H1 (cell line): ENCODE measurements at regions not wholly inside any gene's neighbourhood (a gene's known extent, or its start where the extent isn't known, plus 50 kb on each side); places are given as distances from the start of the nearest gene placed in this dataset.

Source experiments
- CTCF ChIA-PET: fragments of 300-600 bp; sonication (Branson Sonifier 250); formaldehyde crosslinking; loops from one replicate; lab custom pipeline; 2021; ENCODE audit not compliant: partially characterized antibody; lab: Charles Lee
- POLR2A ChIA-PET: fragments of 300-600 bp; sonication (Branson Sonifier 250); formaldehyde crosslinking; loops from one replicate; lab custom pipeline; 2021; ENCODE audit warnings: inconsistent platforms; ENCODE audit not compliant: partially characterized antibody; lab: Charles Lee
- DNase-seq, 2 experiments: peaks; one replicate each; pipeline versions ENCODE4 v3.0.0 to v3.0.0-alpha.2; 2010 to 2022; ENCODE audit warnings: low spot score in 2 of 2, low read depth in 1 of 2, mixed read lengths in 1 of 2
- FAIRE-seq: peaks from 2 replicates; lab custom pipeline; 2011; peaks lifted over from hg19 to GRCh38; lab: Jason Lieb, UNC
- H2AFZ ChIP-seq: 2 replicates; pipeline ENCODE4 v1.8.1; 2012; ENCODE audit warnings: low read length, inconsistent platforms
- H2AK5ac ChIP-seq: 2 replicates; pipeline ENCODE4 v1.6.1; 2013; ENCODE audit warnings: low read depth, low read length
- H2BK120ac ChIP-seq: replicated peaks from 2 replicates; pipeline ENCODE3; 2013; ENCODE audit warnings: low read depth, low read length, inconsistent platforms
- H2BK12ac ChIP-seq: 2 replicates; pipeline ENCODE4 v1.6.1; 2013; ENCODE audit warnings: low read depth, low read length
- H2BK15ac ChIP-seq: 2 replicates; pipeline ENCODE4 v1.6.1; 2013; ENCODE audit warnings: low read length
- H2BK20ac ChIP-seq: 2 replicates; pipeline ENCODE4 v1.6.1; 2013; ENCODE audit warnings: low read length
- H2BK5ac ChIP-seq: 2 replicates; pipeline ENCODE4 v1.6.1; 2013; ENCODE audit warnings: low read depth, low read length
- H3K14ac ChIP-seq: 2 replicates; pipeline ENCODE4 v1.6.1; 2013; ENCODE audit warnings: inconsistent platforms; ENCODE audit not compliant: insufficient read length
- H3K18ac ChIP-seq: 2 replicates; pipeline ENCODE4 v1.6.1; 2013; ENCODE audit warnings: low read length; ENCODE audit errors: extremely low read depth
- H3K23ac ChIP-seq: 2 replicates; pipeline ENCODE4 v1.6.1; 2013; ENCODE audit warnings: inconsistent platforms; ENCODE audit not compliant: insufficient read length
- H3K23me2 ChIP-seq: 2 replicates; pipeline ENCODE4 v1.6.1; 2013; ENCODE audit warnings: low read depth, low read length
- H3K27ac ChIP-seq: 2 replicates; pipeline ENCODE4 v1.6.1; 2011; ENCODE audit warnings: low read depth, low read length, inconsistent platforms
- H3K27me3 ChIP-seq, 4 experiments: replicated peaks in 1 of 4; 1 replicate in 1 of 4; 2 replicates in 3 of 4; pipeline versions ENCODE4 v1.6.1 to v1.8.1; 2011 to 2013; ENCODE audit warnings: low read length in 3 of 4, mild to moderate bottlenecking in 3 of 4, inconsistent platforms in 2 of 4, mixed read lengths in 2 of 4, moderate library complexity in 1 of 4; ENCODE audit not compliant: control insufficient read depth in 3 of 4, insufficient read depth in 3 of 4; ENCODE audit errors: extremely low read depth in 1 of 4
- H3K36me3 ChIP-seq, 4 experiments: 2 replicates each; pipeline versions ENCODE4 v1.6.1 to v1.8.1; 2011 to 2013; ENCODE audit warnings: mild to moderate bottlenecking in 4 of 4, low read length in 3 of 4, moderate library complexity in 2 of 4, control low read depth in 1 of 4, inconsistent platforms in 1 of 4; ENCODE audit not compliant: insufficient read depth in 4 of 4, control insufficient read depth in 2 of 4
- H3K4ac ChIP-seq: replicated peaks from 2 replicates; pipeline ENCODE3; 2013; ENCODE audit warnings: low read length, low read depth, mixed read lengths, inconsistent platforms; ENCODE audit not compliant: insufficient read length
- H3K4me1 ChIP-seq, 4 experiments: replicated peaks in 1 of 4; 1 replicate in 1 of 4; 2 replicates in 3 of 4; pipeline versions ENCODE4 v1.6.1 to v1.8.1; 2011 to 2013; ENCODE audit warnings: low read length in 3 of 4, inconsistent platforms in 2 of 4, mixed read lengths in 1 of 4; ENCODE audit not compliant: insufficient read depth in 4 of 4, control insufficient read depth in 3 of 4
- H3K4me2 ChIP-seq, 2 experiments: 2 replicates each; pipeline versions ENCODE4 v1.6.1 to v1.8.1; 2011 to 2013; ENCODE audit warnings: low read depth in 2 of 2, low read length in 2 of 2, control low read depth in 1 of 2, inconsistent platforms in 1 of 2, mild to moderate bottlenecking in 1 of 2; ENCODE audit not compliant: insufficient read depth in 1 of 2
- H3K4me3 ChIP-seq, 4 experiments: fragments of 200-600, 300-600 bp in 1 of 4; sonication (generic), shearing (Covaris generic), sonication (Bioruptor Twin) in 1 of 4; 2 replicates each; pipeline versions ENCODE4 v1.5.1 to v1.8.1; 2011 to 2016; ENCODE audit warnings: low read length in 4 of 4, low read depth in 3 of 4, control low read depth in 2 of 4, inconsistent platforms in 2 of 4, mild to moderate bottlenecking in 2 of 4, mixed read lengths in 1 of 4, moderate library complexity in 1 of 4; ENCODE audit not compliant: insufficient read depth in 2 of 4; ENCODE audit errors: extremely low read depth in 1 of 4
- H3K56ac ChIP-seq: replicated peaks from 2 replicates; pipeline ENCODE3; 2013; ENCODE audit warnings: low read depth, mild to moderate bottlenecking, mixed read lengths, low read length, inconsistent platforms; ENCODE audit not compliant: insufficient read length
- H3K79me1 ChIP-seq: 2 replicates; pipeline ENCODE4 v1.6.1; 2013; ENCODE audit warnings: low read depth, low read length, control low read depth
- H3K79me2 ChIP-seq, 2 experiments: 2 replicates each; pipeline versions ENCODE4 v1.6.1 to v1.8.1; 2012 to 2013; ENCODE audit warnings: low read length in 2 of 2, mild to moderate bottlenecking in 2 of 2, inconsistent platforms in 1 of 2; ENCODE audit not compliant: insufficient read depth in 2 of 2, control insufficient read depth in 1 of 2
- H3K9ac ChIP-seq, 4 experiments: replicated peaks in 1 of 4; 1 replicate in 1 of 4; 2 replicates in 3 of 4; pipeline versions ENCODE4 v1.6.1 to v1.8.1; 2011 to 2013; ENCODE audit warnings: low read depth in 3 of 4, low read length in 3 of 4, control low read depth in 2 of 4, mild to moderate bottlenecking in 2 of 4, moderate library complexity in 2 of 4, inconsistent platforms in 1 of 4; ENCODE audit errors: extremely low read depth in 1 of 4
- H3K9me3 ChIP-seq, 2 experiments: 2 replicates each; pipeline versions ENCODE4 v1.6.1 to v1.8.1; 2012 to 2013; ENCODE audit warnings: mild to moderate bottlenecking in 2 of 2, moderate library complexity in 2 of 2, control low read depth in 1 of 2, inconsistent platforms in 1 of 2, low read depth in 1 of 2, low read length in 1 of 2, mixed read lengths in 1 of 2; ENCODE audit not compliant: insufficient read depth in 2 of 2
- H4K20me1 ChIP-seq, 2 experiments: replicated peaks in 1 of 2; 2 replicates each; pipeline versions ENCODE3 to v1.8.1; 2011 to 2013; ENCODE audit warnings: inconsistent platforms in 2 of 2, low read length in 2 of 2, mild to moderate bottlenecking in 1 of 2; ENCODE audit not compliant: insufficient read depth in 2 of 2, control insufficient read depth in 1 of 2
- H4K5ac ChIP-seq: 2 replicates; pipeline ENCODE4 v1.6.1; 2013; ENCODE audit warnings: low read length, low read depth, mixed read lengths, inconsistent platforms; ENCODE audit not compliant: insufficient read length
- H4K8ac ChIP-seq: 2 replicates; pipeline ENCODE4 v1.8.0; 2013; ENCODE audit warnings: mild to moderate bottlenecking, moderate library complexity, low read length, inconsistent platforms; ENCODE audit not compliant: insufficient read depth; ENCODE audit errors: extremely low read depth
- H4K91ac ChIP-seq: replicated peaks from 2 replicates; pipeline ENCODE3; 2013; ENCODE audit warnings: low read length, mixed read lengths, inconsistent platforms; ENCODE audit not compliant: insufficient read length
- EP300 ChIP-seq, 2 experiments: IDR thresholded peaks; 1 replicate in 1 of 2; 2 replicates in 1 of 2; pipeline ENCODE4 v1.6.1; 2011 to 2012; ENCODE audit warnings: low read depth in 2 of 2, low read length in 2 of 2, mild to moderate bottlenecking in 2 of 2, borderline replicate concordance in 1 of 2, inconsistent platforms in 1 of 2, moderate library complexity in 1 of 2
- HDAC2 ChIP-seq, 2 experiments: fragments of 300-600 bp in 1 of 2; sonication (generic) in 1 of 2; IDR thresholded peaks; 2 replicates each; pipeline ENCODE4 v1.6.1; 2011 to 2012; ENCODE audit warnings: low read depth in 2 of 2, low read length in 2 of 2, mild to moderate bottlenecking in 2 of 2, moderate library complexity in 2 of 2, borderline replicate concordance in 1 of 2, inconsistent platforms in 1 of 2
- POLR2AphosphoS5 ChIP-seq: IDR thresholded peaks from 2 replicates; pipeline ENCODE4 v1.6.1; 2011; ENCODE audit warnings: low read depth, low read length
- POU5F1 ChIP-seq: IDR thresholded peaks from 2 replicates; pipeline ENCODE4 v1.6.1; 2011; ENCODE audit warnings: low read depth, mild to moderate bottlenecking, low read length, moderate library complexity
- RNF2 ChIP-seq: fragments of 200-900, 300-1000 bp; sonication (generic); IDR thresholded peaks from 2 replicates; pipeline ENCODE4 v1.7.1; 2016; ENCODE audit warnings: borderline replicate concordance, low read depth, mild to moderate bottlenecking, antibody characterized with exemption, low read length; ENCODE audit not compliant: poor library complexity, severe bottlenecking; ENCODE audit errors: missing control alignments
- SIRT6 ChIP-seq: IDR thresholded peaks from one replicate; pipeline ENCODE4 v1.7.1; 2012; ENCODE audit warnings: low read length, inconsistent platforms
- TCF12 ChIP-seq: IDR thresholded peaks from 2 replicates; pipeline ENCODE4 v1.6.1; 2011; ENCODE audit warnings: low read depth, mild to moderate bottlenecking, low read length
- WGBS, 2 experiments: shearing (Covaris generic) in 1 of 2; methylation state at CpG; one replicate each; pipeline versions ENCODE4 v1.1.6 to v1.1.7; 2013 to 2015; ENCODE audit warnings: low lambda C conversion rate in 2 of 2, mixed read lengths in 2 of 2, inconsistent platforms in 1 of 2, low coverage in 1 of 2, missing lambda C conversion rate in 1 of 2; ENCODE audit not compliant: insufficient replicate concordance in 2 of 2, insufficient coverage in 1 of 2, insufficient read length in 1 of 2; ENCODE audit errors: extremely low coverage in 1 of 2, missing lambda C conversion rate in 1 of 2; 5-methylcytosine and 5-hydroxymethylcytosine counted together

- no peaks in the 10 kb centered on the region for H3K36me3 ChIP-seq
- WGBS, 2 experiments, result 100% methylated on average over 2 of the region's 2 CpGs; no CpG with 5 or more reads in 1 of the 2 experiments
These were observed 123.3 kb upstream of the GRM7 start for GRCh38 chr3:6737630-6738029.

More at GRCh38 chr3:6737630-6738029, 123.3 kb upstream of the GRM7 start:
- no peak overlapping the region for H2BK5ac ChIP-seq
- H4K91ac ChIP-seq, result no peak overlapping the region
- H2AK5ac ChIP-seq, result no peak overlapping the region
- TF ChIP-seq POU5F1, result no peak
- TF ChIP-seq EP300 (IDR thresholded peaks at IDR 0.05; ENCODE audit: borderline replicate concordance in 1 of 2, low read depth in 2 of 2, low read length in 2 of 2), result no peak
- no peak for TF ChIP-seq HDAC2 (IDR thresholded peaks at IDR 0.05; ENCODE audit: borderline replicate concordance in 1 of 2, low read depth in 2 of 2, low read length in 2 of 2)
- TF ChIP-seq SIRT6, result no peak
- no peak for TF ChIP-seq POLR2AphosphoS5
- TF ChIP-seq RNF2, result no peak
- TF ChIP-seq TCF12, result no peak
- TF ChIP-seq, all 59 proteins: peak for 0
- Histone ChIP-seq H4K5ac (no peak overlapping the region), H4K8ac (no peak overlapping the region), H3K56ac (no peak overlapping the region), H3K27me3 (no peaks in the 10 kb centered on the region), H3K4me2 (no peak overlapping the region), H2BK15ac (no peak overlapping the region), H3K4ac (no peak overlapping the region), H3K9ac (no peak overlapping the region), H3K23ac (no peak overlapping the region), H3K4me1 (no peaks in the 10 kb centered on the region), H3K79me1 (no peaks in the 10 kb centered on the region), H3K14ac (no peak overlapping the region), H3K27ac (no peak overlapping the region), H2AFZ (no peak overlapping the region), H2BK120ac (no peak overlapping the region), H3K4me3 (no peak overlapping the region), H2BK12ac (no peak overlapping the region), H3K18ac (no peak overlapping the region), H3K23me2 (no peaks in the 10 kb centered on the region), H3K79me2 (no peaks in the 10 kb centered on the region), H2BK20ac (no peak overlapping the region), H3K9me3 (no peaks in the 10 kb centered on the region), H4K20me1 (no peaks in the 10 kb centered on the region)
- CTCF ChIA-PET, result no interaction called here
- FAIRE-seq, result no peak
- POLR2A ChIA-PET, result interaction anchor here (1.1 kb wide), 1 partner anchor 180 kb away, joined by 3 read pairs; no protein-coding TSS in a partner anchor
- no peak for DNase-seq
